ENCODE measurements at regions not wholly inside any gene's neighbourhood (a gene's known extent, or its start where the extent isn't known, plus 50 kb on each side); places are given as distances from the start of the nearest gene placed in this dataset.

DNA sequence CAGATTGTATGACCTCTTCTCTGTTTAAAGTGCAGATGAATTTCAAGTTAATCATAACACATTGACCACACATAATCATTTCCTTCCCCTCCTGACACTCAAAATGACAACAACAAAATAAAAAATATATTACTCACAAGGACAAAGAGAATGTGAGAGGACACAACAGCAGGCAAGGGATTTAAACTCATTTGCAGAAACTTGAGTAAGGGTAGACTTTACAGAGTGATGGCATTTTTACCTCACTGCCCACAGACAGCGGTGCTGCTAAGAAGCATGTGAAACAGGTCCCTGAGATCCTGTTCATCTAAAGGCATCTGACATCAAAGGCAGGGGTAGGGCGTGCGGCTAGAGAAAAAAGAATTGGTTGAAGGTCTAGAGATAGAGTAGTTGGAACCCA is 99.0 kb downstream of the TRIM36 start:
- Histone ChIP-seq H3K4me1 (replicated peaks in 1 of 2; ENCODE audit: control insufficient read depth in 2 of 2, insufficient read depth in 2 of 2, low read length in 2 of 2) (no peaks in the 10 kb centered on the region), H3K27me3 (ENCODE audit: control insufficient read depth in 2 of 2, insufficient read depth in 2 of 2, low read length in 2 of 2) (no peaks in the 10 kb centered on the region), H3K79me2 (ENCODE audit: control insufficient read depth, insufficient read depth, low read length) (no peaks in the 10 kb centered on the region), H4K20me1 (replicated peaks; ENCODE audit: control insufficient read depth, insufficient read depth, low read length) (no peaks in the 10 kb centered on the region), H3K4me2 (ENCODE audit: insufficient read depth, low read length) (no peak overlapping the region), H3K9me3 (replicated peaks; ENCODE audit: control insufficient read depth, insufficient read depth, low read depth, low read length) (no peaks in the 10 kb centered on the region), H3K27ac (ENCODE audit: extremely low read depth, low read depth, low read length) (no peak overlapping the region), H3K4me3 (no peak overlapping the region), H3K9me1 (ENCODE audit: control insufficient read depth, insufficient read depth, low read length) (no peaks in the 10 kb centered on the region), H3K36me3 (ENCODE audit: control insufficient read depth, insufficient read depth, low read length) (no peaks in the 10 kb centered on the region), H2AFZ (ENCODE audit: low read depth, low read length) (no peak overlapping the region), H3K9ac (ENCODE audit: insufficient read depth in 1 of 2, low read depth in 2 of 2, low read length in 2 of 2) (no peak overlapping the region)
- WGBS (ENCODE audit: insufficient coverage, low coverage, missing lambda C conversion rate) = 3% methylated on average over 3 of the region's 3 CpGs
- in situ Hi-C loops (cut with MboI) (no loop called here), intact Hi-C loops (cut with micrococcal nuclease) (no loop called here)
- ChIA-PET POLR2A (no interaction called here), CTCF (ENCODE audit: low intra/inter-chr PET ratio) (no interaction called here)
- FAIRE-seq (no peak), ATAC-seq (no peak), DNase-seq (ENCODE audit: extremely low read depth in 1 of 4, low spot score in 3 of 4) (no peak)
- BruUV-seq (replicated peaks) = no TSS peak
- no peak for TF ChIP-seq ARID1B (IDR thresholded peaks at IDR 0.05)
- TF ChIP-seq MEF2A (IDR thresholded peaks at IDR 0.05; ENCODE audit: control insufficient read depth, low read depth, low read length) = no peak
- TF ChIP-seq, protein P1, sequence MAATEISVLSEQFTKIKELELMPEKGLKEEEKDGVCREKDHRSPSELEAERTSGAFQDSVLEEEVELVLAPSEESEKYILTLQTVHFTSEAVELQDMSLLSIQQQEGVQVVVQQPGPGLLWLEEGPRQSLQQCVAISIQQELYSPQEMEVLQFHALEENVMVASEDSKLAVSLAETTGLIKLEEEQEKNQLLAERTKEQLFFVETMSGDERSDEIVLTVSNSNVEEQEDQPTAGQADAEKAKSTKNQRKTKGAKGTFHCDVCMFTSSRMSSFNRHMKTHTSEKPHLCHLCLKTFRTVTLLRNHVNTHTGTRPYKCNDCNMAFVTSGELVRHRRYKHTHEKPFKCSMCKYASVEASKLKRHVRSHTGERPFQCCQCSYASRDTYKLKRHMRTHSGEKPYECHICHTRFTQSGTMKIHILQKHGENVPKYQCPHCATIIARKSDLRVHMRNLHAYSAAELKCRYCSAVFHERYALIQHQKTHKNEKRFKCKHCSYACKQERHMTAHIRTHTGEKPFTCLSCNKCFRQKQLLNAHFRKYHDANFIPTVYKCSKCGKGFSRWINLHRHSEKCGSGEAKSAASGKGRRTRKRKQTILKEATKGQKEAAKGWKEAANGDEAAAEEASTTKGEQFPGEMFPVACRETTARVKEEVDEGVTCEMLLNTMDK (IDR thresholded peaks at IDR 0.05; ENCODE audit: borderline replicate concordance, insufficient read depth, low read depth, low read length, poor library complexity, severe bottlenecking) = no peak
- no peak for TF ChIP-seq ZNF75A (CRISPR knock-in tag; IDR thresholded peaks at IDR 0.05)
- no peak for TF ChIP-seq NEUROD1 (IDR thresholded peaks at IDR 0.05; ENCODE audit: borderline replicate concordance, low read depth, low read length, partially characterized antibody)
- no peak for TF ChIP-seq ZNF316 (IDR thresholded peaks at IDR 0.05)
- TF ChIP-seq, protein P2, sequence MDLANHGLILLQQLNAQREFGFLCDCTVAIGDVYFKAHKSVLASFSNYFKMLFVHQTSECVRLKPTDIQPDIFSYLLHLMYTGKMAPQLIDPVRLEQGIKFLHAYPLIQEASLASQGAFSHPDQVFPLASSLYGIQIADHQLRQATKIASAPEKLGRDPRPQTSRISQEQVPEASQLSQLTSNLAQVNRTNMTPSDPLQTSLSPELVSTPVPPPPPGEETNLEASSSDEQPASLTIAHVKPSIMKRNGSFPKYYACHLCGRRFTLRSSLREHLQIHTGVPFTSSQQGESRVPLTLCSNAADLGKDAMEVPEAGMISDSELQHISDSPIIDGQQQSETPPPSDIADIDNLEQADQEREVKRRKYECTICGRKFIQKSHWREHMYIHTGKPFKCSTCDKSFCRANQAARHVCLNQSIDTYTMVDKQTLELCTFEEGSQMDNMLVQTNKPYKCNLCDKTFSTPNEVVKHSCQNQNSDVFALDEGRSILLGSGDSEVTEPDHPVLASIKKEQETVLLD (IDR thresholded peaks at IDR 0.05) = no peak
- TF ChIP-seq ZNF384 (IDR thresholded peaks at IDR 0.05; ENCODE audit: low read depth, low read length) = no peak
- TF ChIP-seq NFIC (IDR thresholded peaks at IDR 0.05) = no peak
- TF ChIP-seq ZEB2 (IDR thresholded peaks at IDR 0.05) = no peak
- TF ChIP-seq STAT5A (IDR thresholded peaks at IDR 0.05; ENCODE audit: borderline replicate concordance, low read length) = no peak

Data from K562 (cell line).